Endothelial cell of umbilical vein (primary cell): ENCODE measurements at regions not wholly inside any gene's neighbourhood (a gene's known extent, or its start where the extent isn't known, plus 50 kb on each side); places are given as distances from the start of the nearest gene placed in this dataset.

Experiments used
- BruUV-seq: library from RNA; stranded (reverse); fragments of 400-500 nt; replicated peaks from 2 replicates; lab custom pipeline; 2021; lab: Mats Ljungman, UMichigan
- CTCF ChIA-PET: fragments of 300-600, 350-600 bp; sonication (Branson Sonifier 250); formaldehyde crosslinking; loops from one replicate; lab custom pipeline; 2021; ENCODE audit warnings: antibody characterized with exemption, inconsistent platforms; lab: Charles Lee
- POLR2A ChIA-PET: fragments of 300-600, 350-600 bp; sonication (Branson Sonifier 250); formaldehyde crosslinking; loops from one replicate; lab custom pipeline; 2021; ENCODE audit warnings: antibody characterized with exemption, inconsistent platforms; lab: Charles Lee
- DNase-seq: peaks from one replicate; pipeline ENCODE4 v3.0.0-alpha.2; 2011; ENCODE audit warnings: low read depth, low spot score
- FAIRE-seq: peaks from 2 replicates; lab custom pipeline; 2011; peaks lifted over from hg19 to GRCh38; lab: Jason Lieb, UNC
- H2AFZ ChIP-seq: 2 replicates; pipeline ENCODE4 v1.6.0; 2012; ENCODE audit warnings: low read depth, low read length, control low read depth, inconsistent platforms
- H3K27ac ChIP-seq: 2 replicates; pipeline ENCODE4 v1.5.1; 2011; ENCODE audit warnings: low read depth, mild to moderate bottlenecking, control low read depth, low read length, moderate library complexity; ENCODE audit not compliant: insufficient read depth
- H3K27me3 ChIP-seq, 2 experiments: 2 replicates each; pipeline versions ENCODE4 v1.6.0 to v1.6.1; 2011; ENCODE audit warnings: low read length in 2 of 2, mixed read lengths in 1 of 2; ENCODE audit not compliant: control insufficient read depth in 2 of 2, insufficient read depth in 2 of 2
- H3K36me3 ChIP-seq, 2 experiments: 2 replicates in 1 of 2; 3 replicates in 1 of 2; pipeline ENCODE4 v1.5.1; 2011; ENCODE audit warnings: low read length in 2 of 2, mild to moderate bottlenecking in 1 of 2, moderate library complexity in 1 of 2; ENCODE audit not compliant: control insufficient read depth in 2 of 2, insufficient read depth in 2 of 2; ENCODE audit errors: extremely low read depth in 1 of 2
- H3K4me1 ChIP-seq: 3 replicates; pipeline ENCODE4 v1.5.1; 2011; ENCODE audit warnings: mild to moderate bottlenecking, low read length; ENCODE audit not compliant: control insufficient read depth, insufficient read depth; ENCODE audit errors: extremely low read depth
- H3K4me2 ChIP-seq: 2 replicates; pipeline ENCODE4 v1.6.1; 2011; ENCODE audit warnings: low read length, control low read depth, mixed read lengths; ENCODE audit not compliant: insufficient read depth
- H3K4me3 ChIP-seq, 3 experiments: fragments of 200-600 bp in 1 of 3; sonication (generic), shearing (Covaris generic) in 1 of 3; replicated peaks in 1 of 3; 2 replicates each; pipeline ENCODE4 v1.5.1; 2011 to 2016; ENCODE audit warnings: control low read depth in 3 of 3, low read length in 3 of 3, mild to moderate bottlenecking in 2 of 3, inconsistent platforms in 1 of 3, low read depth in 1 of 3, moderate library complexity in 1 of 3; ENCODE audit not compliant: insufficient read depth in 1 of 3
- H3K79me2 ChIP-seq: 2 replicates; pipeline ENCODE4 v1.6.0; 2012; ENCODE audit warnings: low read length, inconsistent platforms; ENCODE audit not compliant: control insufficient read depth, insufficient read depth
- H3K9ac ChIP-seq: replicated peaks from 2 replicates; pipeline ENCODE3; 2011; ENCODE audit warnings: low read length, control low read depth; ENCODE audit not compliant: insufficient read depth; ENCODE audit errors: extremely low read depth
- H3K9me1 ChIP-seq: replicated peaks from 3 replicates; pipeline ENCODE4 v1.6.0; 2011; ENCODE audit warnings: mild to moderate bottlenecking, low read length; ENCODE audit not compliant: control insufficient read depth, insufficient read depth; ENCODE audit errors: extremely low read depth
- H3K9me3 ChIP-seq: replicated peaks from 2 replicates; pipeline ENCODE4 v1.5.1; 2012; ENCODE audit warnings: low read length, inconsistent platforms; ENCODE audit not compliant: control insufficient read depth, insufficient read depth
- H4K20me1 ChIP-seq: replicated peaks from 2 replicates; pipeline ENCODE3; 2011; ENCODE audit warnings: mild to moderate bottlenecking, low read length; ENCODE audit not compliant: control insufficient read depth, insufficient read depth; ENCODE audit errors: extremely low read depth
- CTCF ChIP-seq, 2 donors: IDR thresholded peaks; 1 replicate in 1 of 2; 2 replicates in 1 of 2; pipeline ENCODE4 v1.5.1; 2011; ENCODE audit warnings: low read length in 2 of 2, mild to moderate bottlenecking in 2 of 2, moderate library complexity in 2 of 2, control low read depth in 1 of 2, inconsistent platforms in 1 of 2, low read depth in 1 of 2; ENCODE audit not compliant: insufficient read depth in 1 of 2; ENCODE audit errors: extremely low read depth in 1 of 2
- EZH2 ChIP-seq: IDR thresholded peaks from 2 replicates; pipeline ENCODE4 v1.6.1; 2012; ENCODE audit warnings: borderline replicate concordance, low read depth, mild to moderate bottlenecking, moderate library complexity, low read length, inconsistent platforms; ENCODE audit not compliant: severe bottlenecking
- FOS ChIP-seq: IDR thresholded peaks from 2 replicates; pipeline ENCODE4 v1.6.1; 2011; ENCODE audit warnings: mild to moderate bottlenecking, low read length, moderate library complexity, borderline replicate concordance; ENCODE audit not compliant: insufficient read depth
- GATA2 ChIP-seq: IDR thresholded peaks from 2 replicates; pipeline ENCODE4 v1.7.0; 2011; ENCODE audit warnings: low read depth, mild to moderate bottlenecking, moderate library complexity, mixed read lengths, low read length; ENCODE audit not compliant: insufficient read length, insufficient read depth
- JUN ChIP-seq: IDR thresholded peaks from 2 replicates; pipeline ENCODE4 v1.6.1; 2011; ENCODE audit warnings: borderline replicate concordance, low read depth; ENCODE audit not compliant: insufficient read length, insufficient read depth
- MAX ChIP-seq: IDR thresholded peaks from 2 replicates; pipeline ENCODE4 v1.6.1; 2011; ENCODE audit not compliant: insufficient read depth, insufficient read length
- MYC ChIP-seq: IDR thresholded peaks from one replicate; pipeline ENCODE4 v1.6.1; 2011; ENCODE audit warnings: mild to moderate bottlenecking, low read depth, low read length
- POLR2A ChIP-seq: IDR thresholded peaks from 2 replicates; pipeline ENCODE4 v1.6.1; 2012; ENCODE audit warnings: low read depth, mild to moderate bottlenecking, control low read depth, low read length
- POLR2AphosphoS5 ChIP-seq: IDR thresholded peaks from 2 replicates; pipeline ENCODE4 v1.6.1; 2012; ENCODE audit warnings: low read depth, mild to moderate bottlenecking, control low read depth, low read length, moderate library complexity; ENCODE audit not compliant: insufficient read depth
- dilution Hi-C: fragments of 300-500 bp; cut with MboI; formaldehyde crosslinking; loops from one replicate; pipeline ENCODE4 v1.15.0; 2019; ENCODE audit warnings: low sequenced_read_pairs; ENCODE audit not compliant: extremely low pct_ligation_motif_present
- intact Hi-C: fragments of 100-400 bp; cut with micrococcal nuclease; formaldehyde crosslinking; loops from one replicate; pipeline ENCODE4 v1.10.0; 2022

GRCh38 chr3:162295323-162295983 is 798.8 kb downstream of the OTOL1 start:
- Histone ChIP-seq H3K4me2 (no peak overlapping the region), H3K9ac (no peak overlapping the region), H3K79me2 (no peaks in the 10 kb centered on the region), H2AFZ (no peak overlapping the region), H3K4me3 (no peak overlapping the region), H3K36me3 (no peaks in the 10 kb centered on the region), H3K9me1 (no peaks in the 10 kb centered on the region), H3K9me3 (no peaks in the 10 kb centered on the region), H4K20me1 (no peaks in the 10 kb centered on the region), H3K4me1 (no peaks in the 10 kb centered on the region), H3K27me3 (no peaks in the 10 kb centered on the region), H3K27ac (peak overlapping the region; percentile 35)
- ChIA-PET CTCF (no interaction called here), POLR2A (interaction anchor here (0.6 kb wide), 1 partner anchor 594 kb away, joined by 6 read pairs; no protein-coding TSS in a partner anchor)
- FAIRE-seq (peak; percentile 46), DNase-seq (no peak)
- TF ChIP-seq FOS: peak; percentile 79
- no peak for TF ChIP-seq POLR2A
- no peak for TF ChIP-seq POLR2AphosphoS5
- intact Hi-C loops (no loop called here), dilution Hi-C loops (no loop called here)
- BruUV-seq: TSS peak; percentile 95

GRCh38 chr3:162302983-162303624 is 806.5 kb downstream of the OTOL1 start:
- Histone ChIP-seq H2AFZ (no peak overlapping the region), H3K9me1 (no peaks in the 10 kb centered on the region), H3K79me2 (no peaks in the 10 kb centered on the region), H3K27ac (no peak overlapping the region), H3K27me3 (no peaks in the 10 kb centered on the region), H3K9ac (no peak overlapping the region), H3K9me3 (no peaks in the 10 kb centered on the region), H3K4me3 (no peak overlapping the region), H3K36me3 (no peaks in the 10 kb centered on the region), H3K4me2 (no peak overlapping the region), H3K4me1 (no peaks in the 10 kb centered on the region), H4K20me1 (no peaks in the 10 kb centered on the region)
- CTCF ChIA-PET: no interaction called here
- BruUV-seq: no TSS peak
- dilution Hi-C loops: no loop called here
- no peak for TF ChIP-seq POLR2AphosphoS5
- TF ChIP-seq MYC: no peak
- TF ChIP-seq FOS: no peak
- TF ChIP-seq POLR2A: no peak
- no peak for TF ChIP-seq CTCF (IDR thresholded peaks at IDR 0.05; ENCODE audit: extremely low read depth in 1 of 2, insufficient read depth in 1 of 2, low read depth in 1 of 2, low read length in 2 of 2)
- no peak for TF ChIP-seq JUN
- no peak for TF ChIP-seq MAX
- no peak for TF ChIP-seq EZH2
- TF ChIP-seq GATA2: no peak
- FAIRE-seq (no peak), DNase-seq (no peak)
- intact Hi-C loops: no loop called here
- POLR2A ChIA-PET: no interaction called here
